AG09319 (cell line): ENCODE measurements at regions not wholly inside any gene's neighbourhood (a gene's known extent, or its start where the extent isn't known, plus 50 kb on each side); places are given as distances from the start of the nearest gene placed in this dataset.
A peak's percentile ranks its signal among the peaks of the same experiment; 100 is the strongest.

Experiments used
- DNase-seq: peaks from one replicate; pipeline ENCODE4 v3.0.0-alpha.2; 2010; ENCODE audit warnings: low read depth; ENCODE audit errors: extremely low read depth
- CTCF ChIP-seq: IDR thresholded peaks from 2 replicates; pipeline ENCODE4 v1.5.1; 2011; ENCODE audit warnings: low read depth, mild to moderate bottlenecking, inconsistent platforms, low read length, moderate library complexity

GRCh38 chr15:95086531-95087252 lies 855.3 kb downstream of the MCTP2 start:
- no peak for TF ChIP-seq CTCF
- peak; percentile 32 for DNase-seq

- DNase-seq: no peak
- TF ChIP-seq CTCF: no peak
Observed at GRCh38 chr15:95087253-95087609, 855.9 kb downstream of the MCTP2 start.

GRCh38 chr15:95091444-95091843 lies 860.1 kb downstream of the MCTP2 start:
- no peak for TF ChIP-seq CTCF
- no peak for DNase-seq

GRCh38 chr15:95095250-95095649 lies 863.9 kb downstream of the MCTP2 start:
- no peak for TF ChIP-seq CTCF
- DNase-seq: no peak

- DNase-seq: no peak
- no peak for TF ChIP-seq CTCF
Observed at GRCh38 chr15:95096651-95097050, 865.3 kb downstream of the MCTP2 start.

- no peak for DNase-seq
- TF ChIP-seq CTCF: no peak
Observed at GRCh38 chr15:95097361-95097760, 866.0 kb downstream of the MCTP2 start.

- TF ChIP-seq CTCF: no peak
- no peak for DNase-seq
Observed at GRCh38 chr15:95105229-95105628, 873.9 kb downstream of the MCTP2 start.
